Choroid plexus epithelial cell (primary cell): ENCODE measurements at regions not wholly inside any gene's neighbourhood (a gene's known extent, or its start where the extent isn't known, plus 50 kb on each side); places are given as distances from the start of the nearest gene placed in this dataset.

Source experiments
- DNase-seq: peaks from one replicate; pipeline ENCODE4 v3.0.0-alpha.2; 2010; ENCODE audit warnings: low read depth
- H3K4me3 ChIP-seq: 2 replicates; pipeline ENCODE4 v1.5.1; 2011; ENCODE audit warnings: low read depth, mild to moderate bottlenecking, control low read depth, low read length, moderate library complexity
- TF ChIP-seq, protein P1 (sequence below): conservative IDR thresholded peaks from 2 replicates; pipeline ENCODE4 v1.5.1; 2011; ENCODE audit warnings: low read depth, mild to moderate bottlenecking, control low read depth, inconsistent platforms, low read length, moderate library complexity

DNA sequence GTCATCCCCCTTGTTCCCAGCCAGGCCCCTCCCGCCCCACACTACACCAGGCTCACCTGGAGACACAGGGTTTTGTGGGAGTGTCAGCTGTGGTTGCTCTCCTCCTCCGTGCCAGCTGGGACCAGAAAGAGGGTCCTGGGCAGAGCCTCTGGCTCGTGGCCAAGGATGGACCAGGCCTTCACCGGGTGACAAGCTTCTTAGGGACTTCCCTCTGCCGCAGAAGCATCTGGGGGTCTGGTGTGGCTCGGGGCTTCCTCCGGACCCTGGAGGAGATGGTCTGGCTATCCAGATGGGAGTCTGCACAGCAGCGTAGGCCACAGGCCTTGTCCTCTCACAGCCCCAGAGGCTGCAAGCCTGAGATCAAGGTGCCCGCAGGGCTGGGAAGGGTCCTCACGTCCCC lies 63.8 kb upstream of the CFAP46 start:
- no peak for DNase-seq
- TF ChIP-seq, protein P1, sequence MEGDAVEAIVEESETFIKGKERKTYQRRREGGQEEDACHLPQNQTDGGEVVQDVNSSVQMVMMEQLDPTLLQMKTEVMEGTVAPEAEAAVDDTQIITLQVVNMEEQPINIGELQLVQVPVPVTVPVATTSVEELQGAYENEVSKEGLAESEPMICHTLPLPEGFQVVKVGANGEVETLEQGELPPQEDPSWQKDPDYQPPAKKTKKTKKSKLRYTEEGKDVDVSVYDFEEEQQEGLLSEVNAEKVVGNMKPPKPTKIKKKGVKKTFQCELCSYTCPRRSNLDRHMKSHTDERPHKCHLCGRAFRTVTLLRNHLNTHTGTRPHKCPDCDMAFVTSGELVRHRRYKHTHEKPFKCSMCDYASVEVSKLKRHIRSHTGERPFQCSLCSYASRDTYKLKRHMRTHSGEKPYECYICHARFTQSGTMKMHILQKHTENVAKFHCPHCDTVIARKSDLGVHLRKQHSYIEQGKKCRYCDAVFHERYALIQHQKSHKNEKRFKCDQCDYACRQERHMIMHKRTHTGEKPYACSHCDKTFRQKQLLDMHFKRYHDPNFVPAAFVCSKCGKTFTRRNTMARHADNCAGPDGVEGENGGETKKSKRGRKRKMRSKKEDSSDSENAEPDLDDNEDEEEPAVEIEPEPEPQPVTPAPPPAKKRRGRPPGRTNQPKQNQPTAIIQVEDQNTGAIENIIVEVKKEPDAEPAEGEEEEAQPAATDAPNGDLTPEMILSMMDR: no peak
- H3K4me3 ChIP-seq: no peak overlapping the region

DNA sequence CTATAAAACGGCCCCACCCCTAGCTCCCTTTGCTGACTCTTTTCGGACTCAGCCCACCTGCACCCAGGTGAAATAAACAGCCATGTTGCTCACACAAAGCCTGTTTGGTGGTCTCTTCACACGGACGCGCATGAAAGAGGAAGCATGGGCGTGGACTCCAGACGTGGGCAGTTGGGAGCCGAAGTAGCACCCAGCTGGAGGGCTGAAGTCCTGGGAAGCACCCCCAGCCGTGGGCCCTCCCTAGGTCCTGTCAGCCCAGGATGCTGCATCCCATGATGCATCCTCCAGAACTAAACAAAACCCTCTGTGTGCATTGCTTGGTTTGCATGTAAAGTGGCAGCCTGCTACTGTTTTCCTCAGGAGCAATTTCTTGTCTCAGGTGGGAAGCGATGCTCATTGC lies 62.1 kb upstream of the CFAP46 start:
- no peak overlapping the region for H3K4me3 ChIP-seq
- DNase-seq: no peak
- TF ChIP-seq, protein P1: no peak

DNA sequence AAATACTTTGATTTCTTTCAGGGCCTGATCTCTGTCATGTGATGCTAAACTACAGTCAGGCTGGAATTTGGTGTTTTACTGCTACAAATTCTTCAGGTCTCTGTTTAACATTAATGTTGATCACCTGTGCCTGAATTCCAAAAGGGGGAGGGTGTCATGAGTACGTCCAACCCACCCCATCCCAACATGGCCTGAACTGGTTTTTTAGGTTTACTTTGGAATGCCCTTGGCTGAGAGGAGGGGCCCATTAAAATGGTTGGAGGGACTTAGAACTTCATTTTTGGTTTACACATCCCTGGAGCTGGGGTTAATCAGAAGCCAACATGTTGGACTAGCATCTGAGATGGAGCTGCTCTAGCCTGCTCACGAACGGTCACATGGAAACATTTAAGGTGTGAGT lies 60.8 kb upstream of the CFAP46 start:
- TF ChIP-seq, protein P1: no peak
- DNase-seq: no peak

DNA sequence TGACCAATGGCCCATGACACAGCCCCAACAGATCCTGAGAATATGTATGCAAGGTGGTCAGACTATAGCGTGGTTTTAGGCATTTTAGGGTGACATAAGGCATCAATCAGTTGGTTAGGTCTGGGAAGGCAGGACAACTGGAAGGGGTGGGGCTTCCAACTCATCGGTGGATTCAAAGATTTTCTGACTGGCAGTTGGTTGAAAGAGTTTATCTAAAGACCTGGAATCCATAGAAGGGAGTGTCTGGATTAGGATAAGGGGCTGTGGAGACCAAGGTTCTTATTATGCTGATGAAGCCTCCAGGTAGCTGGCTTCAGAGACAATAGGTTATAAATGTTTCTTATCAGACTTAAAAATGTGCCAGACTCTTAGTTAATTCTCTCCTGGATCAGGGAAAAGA lies 60.3 kb upstream of the CFAP46 start:
- H3K4me3 ChIP-seq: no peak overlapping the region
- TF ChIP-seq, protein P1: no peak
- DNase-seq: no peak

More for the DNA sequence above, 60.8 kb upstream of the CFAP46 start:
- H3K4me3 ChIP-seq: no peak overlapping the region

DNA sequence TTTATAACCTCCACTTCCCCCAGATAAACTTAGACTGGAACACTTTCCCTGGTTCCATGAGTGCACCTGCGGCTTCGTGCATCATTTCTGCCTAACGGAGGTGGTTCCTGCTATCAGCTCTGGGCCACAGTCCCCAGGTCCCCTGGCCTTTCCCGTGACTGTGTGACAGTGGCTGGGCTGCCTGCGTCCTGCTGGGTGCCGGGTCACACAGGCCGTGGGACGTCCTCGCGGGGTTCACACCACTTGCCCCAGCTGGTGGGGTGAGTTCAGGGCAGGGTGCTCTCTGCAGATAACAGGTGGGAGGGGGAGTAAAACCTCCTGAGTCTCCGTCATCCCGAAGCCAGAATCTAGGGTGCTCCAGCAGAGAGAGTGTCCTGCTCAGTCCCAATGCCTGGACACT lies 58.7 kb upstream of the CFAP46 start:
- TF ChIP-seq, protein P1: no peak
- H3K4me3 ChIP-seq: no peak overlapping the region
- DNase-seq: no peak

DNA sequence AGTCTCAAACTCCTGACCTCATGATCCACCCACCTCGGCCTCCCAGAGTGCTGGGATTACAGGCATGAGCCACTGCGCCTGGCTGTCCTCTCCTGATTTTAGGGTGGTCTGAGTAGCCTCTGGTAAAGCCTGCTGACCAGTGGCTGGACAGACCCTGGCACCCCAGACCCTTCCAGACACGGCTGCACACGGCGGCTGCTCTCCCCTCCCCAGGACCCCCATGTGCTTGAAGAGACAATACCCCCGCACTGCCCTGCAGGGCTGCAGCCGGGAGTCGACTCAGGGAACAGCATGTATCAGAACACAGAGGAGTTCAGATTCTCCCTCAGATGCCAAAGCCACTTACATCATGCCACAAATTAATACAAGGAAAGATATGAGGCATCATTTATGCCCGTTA lies 58.3 kb upstream of the CFAP46 start:
- no peak for DNase-seq
- TF ChIP-seq, protein P1: no peak
- H3K4me3 ChIP-seq: no peak overlapping the region

DNA sequence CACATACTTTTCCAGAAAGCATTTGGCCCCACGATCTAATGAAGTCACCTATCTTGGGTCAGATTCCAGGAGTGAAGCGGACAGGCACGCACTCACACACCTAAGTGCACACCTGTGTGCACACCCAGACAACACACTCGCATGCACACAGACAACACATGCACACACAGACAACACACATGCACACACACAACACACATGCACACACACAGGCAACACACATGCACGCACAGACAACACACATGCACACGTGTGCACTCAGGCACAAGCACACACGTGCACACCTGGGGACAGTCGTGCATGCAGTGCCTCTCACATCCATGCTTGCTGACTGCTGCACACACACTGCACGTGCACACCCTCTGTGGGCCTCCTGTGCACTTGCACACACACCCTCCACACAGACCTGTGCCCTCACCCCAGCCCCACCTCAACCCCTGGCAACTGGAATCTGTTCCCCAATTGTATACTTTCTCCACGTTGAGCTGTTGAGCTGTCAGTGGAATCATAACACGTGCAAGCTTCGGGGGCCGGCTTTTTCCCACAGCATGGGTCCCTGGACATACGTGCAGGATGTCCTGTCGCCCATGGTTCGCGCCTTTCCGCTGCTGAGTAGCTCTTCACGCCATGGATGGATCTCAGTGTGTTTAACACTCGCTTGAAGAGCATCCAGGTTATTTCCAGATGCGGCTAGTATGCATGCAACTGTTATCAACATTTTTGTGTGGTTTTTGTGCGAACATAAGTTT lies 55.3 kb upstream of the CFAP46 start:
- TF ChIP-seq, protein P1: no peak
- H3K4me3 ChIP-seq: no peak overlapping the region
- no peak for DNase-seq
